GM21529 (cell line): ENCODE measurements at regions not wholly inside any gene's neighbourhood (a gene's known extent, or its start where the extent isn't known, plus 50 kb on each side); places are given as distances from the start of the nearest gene placed in this dataset.
"Not testable (repeated sequence)": the region's sequence is repeated elsewhere in the genome, so short reads cannot be mapped to it uniquely, and the experiment has no call there.

Experiments
- ATAC-seq: cut with Tn5 transposase; IDR thresholded peaks from one replicate; pipeline ENCODE4 v1.9.1; 2021; ENCODE audit not compliant: unreplicated experiment

GRCh38 chr2:144971786-144972335 lies 451.9 kb upstream of the ZEB2 start:
- ATAC-seq = no peak

GRCh38 chr2:144970410-144970809 lies 450.5 kb upstream of the ZEB2 start:
- not testable (repeated sequence) for ATAC-seq

GRCh38 chr2:144969564-144969963 lies 449.6 kb upstream of the ZEB2 start:
- ATAC-seq = not testable (repeated sequence)

- no peak for ATAC-seq
These were observed 448.0 kb upstream of the ZEB2 start for GRCh38 chr2:144967961-144968360.

GRCh38 chr2:144965172-144965571 lies 445.3 kb upstream of the ZEB2 start:
- no peak for ATAC-seq

GRCh38 chr2:144963031-144963430 lies 443.1 kb upstream of the ZEB2 start:
- ATAC-seq = no peak

GRCh38 chr2:144959416-144959815 lies 439.5 kb upstream of the ZEB2 start:
- no peak for ATAC-seq

- ATAC-seq = no peak
These were observed 431.1 kb upstream of the ZEB2 start for GRCh38 chr2:144950899-144951560.

- no peak for ATAC-seq
These were observed 428.4 kb upstream of the ZEB2 start for GRCh38 chr2:144948205-144948855.

GRCh38 chr2:144947709-144948037 lies 427.8 kb upstream of the ZEB2 start:
- ATAC-seq = no peak

GRCh38 chr2:144946263-144946662 lies 426.3 kb upstream of the ZEB2 start:
- ATAC-seq = no peak

- no peak for ATAC-seq
These were observed 424.8 kb upstream of the ZEB2 start for GRCh38 chr2:144944546-144945220.

- ATAC-seq = no peak
These were observed 424.1 kb upstream of the ZEB2 start for GRCh38 chr2:144943986-144944385.

- no peak for ATAC-seq
These were observed 423.5 kb upstream of the ZEB2 start for GRCh38 chr2:144943293-144943941.

- ATAC-seq = no peak
These were observed 422.8 kb upstream of the ZEB2 start for GRCh38 chr2:144942516-144943256.

GRCh38 chr2:144941743-144942488 lies 422.0 kb upstream of the ZEB2 start:
- ATAC-seq = no peak

- ATAC-seq = no peak
These were observed 419.7 kb upstream of the ZEB2 start for GRCh38 chr2:144939590-144939989.

- ATAC-seq = no peak
These were observed 418.2 kb upstream of the ZEB2 start for GRCh38 chr2:144937910-144938709.

GRCh38 chr2:144937066-144937465 lies 417.1 kb upstream of the ZEB2 start:
- no peak for ATAC-seq
